SK-N-SH (cell line): ENCODE measurements at regions not wholly inside any gene's neighbourhood (a gene's known extent, or its start where the extent isn't known, plus 50 kb on each side); places are given as distances from the start of the nearest gene placed in this dataset.
"Not testable (repeated sequence)": the region's sequence is repeated elsewhere in the genome, so short reads cannot be mapped to it uniquely, and the experiment has no call there.

ENCODE experiments used
- CTCF ChIA-PET: fragments of 300-600, 350-600 bp; formaldehyde crosslinking; extraction: SDS; loops from one replicate; lab custom pipeline; 2021; lab: Yijun Ruan, JAX
- POLR2A ChIA-PET: fragments of 350-600 bp; sonication (Branson Sonifier 250); formaldehyde crosslinking; extraction: SDS; loops from one replicate; lab custom pipeline; 2020; ENCODE audit warnings: antibody characterized with exemption, inconsistent platforms; lab: Yijun Ruan, JAX
- DNase-seq: peaks from one replicate; pipeline ENCODE4 v3.0.0; 2012
- H2AFZ ChIP-seq: fragments of 200-600 bp; sonication (generic); 2 replicates; pipeline ENCODE4 v1.8.1; 2016; ENCODE audit warnings: antibody characterized with exemption, mild to moderate bottlenecking, low read depth
- H3F3A ChIP-seq: fragments of 200-600 bp; sonication (generic); replicated peaks from 2 replicates; pipeline ENCODE3; 2016; ENCODE audit warnings: antibody characterized with exemption, mild to moderate bottlenecking; ENCODE audit not compliant: insufficient read depth
- H3K27ac ChIP-seq, 2 experiments: fragments of 200-500 bp in 1 of 2; fragments of 200-600 bp in 1 of 2; sonication (Bioruptor generic) in 1 of 2; sonication (generic), shearing (Covaris generic) in 1 of 2; 2 replicates each; pipeline versions ENCODE4 v1.5.1 to v1.6.1; 2014 to 2016; ENCODE audit warnings: low read depth in 2 of 2, inconsistent platforms in 1 of 2, low read length in 1 of 2, mild to moderate bottlenecking in 1 of 2, mixed read lengths in 1 of 2
- H3K27me3 ChIP-seq: fragments of 200-600 bp; sonication (generic), shearing (Covaris generic); 2 replicates; pipeline ENCODE4 v1.6.1; 2016; ENCODE audit warnings: mixed run types; ENCODE audit not compliant: insufficient read depth
- H3K36me3 ChIP-seq, 2 experiments: fragments of 200-500 bp in 1 of 2; fragments of 200-600 bp in 1 of 2; sonication (Bioruptor generic) in 1 of 2; sonication (generic) in 1 of 2; replicated peaks in 1 of 2; 2 replicates each; pipeline versions ENCODE3 to v1.5.1; 2014 to 2016; ENCODE audit warnings: low read length in 1 of 2, mild to moderate bottlenecking in 1 of 2; ENCODE audit not compliant: insufficient read depth in 2 of 2, control insufficient read depth in 1 of 2
- H3K4me1 ChIP-seq, 2 experiments: fragments of 200-500 bp in 1 of 2; fragments of 200-600 bp in 1 of 2; sonication (Bioruptor generic) in 1 of 2; sonication (generic), shearing (Covaris generic) in 1 of 2; 2 replicates each; pipeline versions ENCODE4 v1.5.1 to v1.6.1; 2014 to 2016; ENCODE audit warnings: low read depth in 1 of 2, low read length in 1 of 2, mixed run types in 1 of 2; ENCODE audit not compliant: insufficient read depth in 2 of 2, control insufficient read depth in 1 of 2
- H3K4me2 ChIP-seq: fragments of 200-600 bp; sonication (generic), shearing (Covaris generic); 2 replicates; pipeline ENCODE4 v1.6.1; 2017; ENCODE audit warnings: mixed run types
- H3K4me3 ChIP-seq, 2 experiments: fragments of 200-500 bp in 1 of 2; fragments of 200-600 bp in 1 of 2; sonication (Bioruptor generic) in 1 of 2; sonication (generic), shearing (Covaris generic) in 1 of 2; 2 replicates each; pipeline versions ENCODE4 v1.5.1 to v1.8.1; 2014 to 2016; ENCODE audit warnings: low read depth in 2 of 2, inconsistent platforms in 1 of 2, low read length in 1 of 2, mild to moderate bottlenecking in 1 of 2, mixed read lengths in 1 of 2, moderate library complexity in 1 of 2
- H3K79me2 ChIP-seq: fragments of 200-600 bp; sonication (generic); 2 replicates; pipeline ENCODE4 v1.8.1; 2017; ENCODE audit warnings: mild to moderate bottlenecking; ENCODE audit not compliant: insufficient read depth
- H3K9ac ChIP-seq: fragments of 200-600 bp; sonication (generic); 2 replicates; pipeline ENCODE4 v1.6.1; 2017; ENCODE audit warnings: mixed run types
- H3K9me2 ChIP-seq: fragments of 200-600 bp; sonication (generic); 2 replicates; pipeline ENCODE4 v1.6.1; 2017; ENCODE audit warnings: mixed run types
- H3K9me3 ChIP-seq: fragments of 200-600 bp; sonication (generic); 2 replicates; pipeline ENCODE4 v1.6.1; 2017; ENCODE audit warnings: mixed run types, mild to moderate bottlenecking, moderate library complexity
- H4K20me1 ChIP-seq: fragments of 200-600 bp; sonication (generic); 2 replicates; pipeline ENCODE4 v1.6.1; 2017; ENCODE audit warnings: mild to moderate bottlenecking, mixed run types; ENCODE audit not compliant: insufficient read depth
- ELF1 ChIP-seq: IDR thresholded peaks from 2 replicates; pipeline ENCODE4 v1.4.0; 2012
- EP300 ChIP-seq, 2 experiments: IDR thresholded peaks; 2 replicates each; pipeline versions ENCODE4 v1.4.0 to v1.6.1; 2012; ENCODE audit warnings: borderline replicate concordance in 1 of 2, low read depth in 1 of 2, low read length in 1 of 2
- EZH2phosphoT487 ChIP-seq: fragments of 200-600 bp; sonication (generic); IDR thresholded peaks from 2 replicates; pipeline ENCODE4 v1.6.1; 2017; ENCODE audit warnings: low read depth, mixed run types, mild to moderate bottlenecking, antibody characterized with exemption, moderate library complexity, borderline replicate concordance
- FOXJ3 ChIP-seq: sonication (generic); formaldehyde crosslinking; IDR thresholded peaks from 2 replicates; pipeline ENCODE4 v1.5.1; 2020; ENCODE audit warnings: mild to moderate bottlenecking, missing genetic modification reagents
- GABPA ChIP-seq: IDR thresholded peaks from 2 replicates; pipeline ENCODE4 v1.4.0; 2012; ENCODE audit warnings: low read depth, mild to moderate bottlenecking
- MXI1 ChIP-seq: IDR thresholded peaks from 2 replicates; pipeline ENCODE4 v1.6.1; 2012; ENCODE audit warnings: mild to moderate bottlenecking, low read depth, low read length, improper control_type of control experiment
- RAD21 ChIP-seq: IDR thresholded peaks from 2 replicates; pipeline ENCODE4 v1.6.1; 2012; ENCODE audit warnings: mild to moderate bottlenecking, low read length
- SMC3 ChIP-seq: IDR thresholded peaks from 2 replicates; pipeline ENCODE4 v1.6.1; 2012; ENCODE audit warnings: low read depth, low read length, improper control_type of control experiment
- TAF1 ChIP-seq: IDR thresholded peaks from 2 replicates; pipeline ENCODE4 v1.6.1; 2012; ENCODE audit warnings: low read depth, mild to moderate bottlenecking, low read length, moderate library complexity, borderline replicate concordance
- TCF12 ChIP-seq: IDR thresholded peaks from 2 replicates; pipeline ENCODE4 v1.4.0; 2012
- TEAD4 ChIP-seq: IDR thresholded peaks from 2 replicates; pipeline ENCODE4 v1.4.0; 2012; ENCODE audit warnings: mild to moderate bottlenecking, borderline replicate concordance; ENCODE audit not compliant: insufficient read depth
- YY1 ChIP-seq: IDR thresholded peaks from 2 replicates; pipeline ENCODE4 v1.4.0; 2012; ENCODE audit warnings: low read depth, mild to moderate bottlenecking
- WGBS: methylation state at CpG from one replicate; pipeline ENCODE4 v1.1.6; 2017; ENCODE audit warnings: low lambda C conversion rate; 5-methylcytosine and 5-hydroxymethylcytosine counted together
- TF ChIP-seq, protein P1 (sequence below): IDR thresholded peaks from 2 replicates; pipeline ENCODE4 v1.4.0; 2012; ENCODE audit warnings: low read depth, borderline replicate concordance
- TF ChIP-seq, protein P2 (sequence below): IDR thresholded peaks from 2 replicates; pipeline ENCODE4 v1.6.1; 2012; ENCODE audit warnings: mild to moderate bottlenecking, low read depth, low read length, moderate library complexity
- TF ChIP-seq, protein P3 (sequence below): IDR thresholded peaks from 2 replicates; pipeline ENCODE4 v1.4.0; 2012; ENCODE audit warnings: low read depth
- TF ChIP-seq, protein P4 (sequence below): fragments of 150-350 bp; IDR thresholded peaks from 2 replicates; pipeline ENCODE4 v1.6.1; 2017; ENCODE audit warnings: antibody characterized with exemption, low read length, low read depth, borderline replicate concordance

DNA sequence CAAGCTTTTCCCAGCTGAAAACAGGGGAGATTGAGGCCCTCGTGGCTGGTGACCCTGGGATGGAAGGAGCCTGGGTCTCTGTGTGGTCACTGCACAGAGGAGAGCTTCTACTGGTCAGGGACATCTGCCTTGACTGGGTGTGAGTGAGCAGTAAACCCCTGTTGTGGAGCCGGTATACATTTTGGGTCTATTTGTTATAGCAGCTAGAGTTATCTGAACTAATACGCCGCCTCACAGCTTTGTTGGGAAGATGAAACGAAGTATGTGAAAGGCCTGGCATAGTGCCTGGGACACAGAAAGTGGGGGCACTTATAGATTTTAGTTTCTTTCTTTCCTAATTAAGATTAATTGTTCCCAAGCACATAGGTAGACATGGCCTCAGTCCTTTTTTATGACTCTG is 72.2 kb upstream of the HPCAL1 start:
- CTCF ChIA-PET = interaction anchor here (1.0 to 3.9 kb wide), 3 partner anchors 68 to 204 kb away, joined by 3 to 13 read pairs (median 4); no protein-coding TSS in a partner anchor
- no peaks in the 10 kb centered on the region for H3K79me2 ChIP-seq
- no peak overlapping the region for H3K4me2 ChIP-seq
- no peak overlapping the region for H2AFZ ChIP-seq
- no peaks in the 10 kb centered on the region; a peak in 1 of 4 replicates for H3K4me1 ChIP-seq
- no peak overlapping the region for H3K27ac ChIP-seq
- no peak overlapping the region for H3K4me3 ChIP-seq
- TF ChIP-seq TAF1 (no peak), RAD21 (no peak), ELF1 (no peak), TEAD4 (no peak), EZH2phosphoT487 (no peak), FOXJ3 (CRISPR knock-in tag) (no peak), GABPA (no peak), MXI1 (no peak), YY1 (no peak), EP300 (IDR thresholded peaks at IDR 0.05; ENCODE audit: borderline replicate concordance in 1 of 2, low read depth in 1 of 2, low read length in 1 of 2) (no peak), SMC3 (no peak), TCF12 (no peak)
- TF ChIP-seq, protein P1, sequence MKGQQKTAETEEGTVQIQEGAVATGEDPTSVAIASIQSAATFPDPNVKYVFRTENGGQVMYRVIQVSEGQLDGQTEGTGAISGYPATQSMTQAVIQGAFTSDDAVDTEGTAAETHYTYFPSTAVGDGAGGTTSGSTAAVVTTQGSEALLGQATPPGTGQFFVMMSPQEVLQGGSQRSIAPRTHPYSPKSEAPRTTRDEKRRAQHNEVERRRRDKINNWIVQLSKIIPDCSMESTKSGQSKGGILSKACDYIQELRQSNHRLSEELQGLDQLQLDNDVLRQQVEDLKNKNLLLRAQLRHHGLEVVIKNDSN = no peak
- TF ChIP-seq, protein P2, sequence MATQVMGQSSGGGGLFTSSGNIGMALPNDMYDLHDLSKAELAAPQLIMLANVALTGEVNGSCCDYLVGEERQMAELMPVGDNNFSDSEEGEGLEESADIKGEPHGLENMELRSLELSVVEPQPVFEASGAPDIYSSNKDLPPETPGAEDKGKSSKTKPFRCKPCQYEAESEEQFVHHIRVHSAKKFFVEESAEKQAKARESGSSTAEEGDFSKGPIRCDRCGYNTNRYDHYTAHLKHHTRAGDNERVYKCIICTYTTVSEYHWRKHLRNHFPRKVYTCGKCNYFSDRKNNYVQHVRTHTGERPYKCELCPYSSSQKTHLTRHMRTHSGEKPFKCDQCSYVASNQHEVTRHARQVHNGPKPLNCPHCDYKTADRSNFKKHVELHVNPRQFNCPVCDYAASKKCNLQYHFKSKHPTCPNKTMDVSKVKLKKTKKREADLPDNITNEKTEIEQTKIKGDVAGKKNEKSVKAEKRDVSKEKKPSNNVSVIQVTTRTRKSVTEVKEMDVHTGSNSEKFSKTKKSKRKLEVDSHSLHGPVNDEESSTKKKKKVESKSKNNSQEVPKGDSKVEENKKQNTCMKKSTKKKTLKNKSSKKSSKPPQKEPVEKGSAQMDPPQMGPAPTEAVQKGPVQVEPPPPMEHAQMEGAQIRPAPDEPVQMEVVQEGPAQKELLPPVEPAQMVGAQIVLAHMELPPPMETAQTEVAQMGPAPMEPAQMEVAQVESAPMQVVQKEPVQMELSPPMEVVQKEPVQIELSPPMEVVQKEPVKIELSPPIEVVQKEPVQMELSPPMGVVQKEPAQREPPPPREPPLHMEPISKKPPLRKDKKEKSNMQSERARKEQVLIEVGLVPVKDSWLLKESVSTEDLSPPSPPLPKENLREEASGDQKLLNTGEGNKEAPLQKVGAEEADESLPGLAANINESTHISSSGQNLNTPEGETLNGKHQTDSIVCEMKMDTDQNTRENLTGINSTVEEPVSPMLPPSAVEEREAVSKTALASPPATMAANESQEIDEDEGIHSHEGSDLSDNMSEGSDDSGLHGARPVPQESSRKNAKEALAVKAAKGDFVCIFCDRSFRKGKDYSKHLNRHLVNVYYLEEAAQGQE = no peak
- TF ChIP-seq, protein P3, sequence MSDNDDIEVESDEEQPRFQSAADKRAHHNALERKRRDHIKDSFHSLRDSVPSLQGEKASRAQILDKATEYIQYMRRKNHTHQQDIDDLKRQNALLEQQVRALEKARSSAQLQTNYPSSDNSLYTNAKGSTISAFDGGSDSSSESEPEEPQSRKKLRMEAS = no peak
- TF ChIP-seq, protein P4, sequence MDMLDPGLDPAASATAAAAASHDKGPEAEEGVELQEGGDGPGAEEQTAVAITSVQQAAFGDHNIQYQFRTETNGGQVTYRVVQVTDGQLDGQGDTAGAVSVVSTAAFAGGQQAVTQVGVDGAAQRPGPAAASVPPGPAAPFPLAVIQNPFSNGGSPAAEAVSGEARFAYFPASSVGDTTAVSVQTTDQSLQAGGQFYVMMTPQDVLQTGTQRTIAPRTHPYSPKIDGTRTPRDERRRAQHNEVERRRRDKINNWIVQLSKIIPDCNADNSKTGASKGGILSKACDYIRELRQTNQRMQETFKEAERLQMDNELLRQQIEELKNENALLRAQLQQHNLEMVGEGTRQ = no peak
- H3K36me3 ChIP-seq = no peaks in the 10 kb centered on the region
- POLR2A ChIA-PET = no interaction called here
- DNase-seq = no peak
- no peaks in the 10 kb centered on the region for H3K9me3 ChIP-seq
- H3K9ac ChIP-seq = no peak overlapping the region
- no peaks in the 10 kb centered on the region for H3F3A ChIP-seq
- WGBS = 86% methylated on average over 4 of the region's 5 CpGs
- H4K20me1 ChIP-seq = no peaks in the 10 kb centered on the region
- H3K27me3 ChIP-seq = no peaks in the 10 kb centered on the region
- H3K9me2 ChIP-seq = no peaks in the 10 kb centered on the region

DNA sequence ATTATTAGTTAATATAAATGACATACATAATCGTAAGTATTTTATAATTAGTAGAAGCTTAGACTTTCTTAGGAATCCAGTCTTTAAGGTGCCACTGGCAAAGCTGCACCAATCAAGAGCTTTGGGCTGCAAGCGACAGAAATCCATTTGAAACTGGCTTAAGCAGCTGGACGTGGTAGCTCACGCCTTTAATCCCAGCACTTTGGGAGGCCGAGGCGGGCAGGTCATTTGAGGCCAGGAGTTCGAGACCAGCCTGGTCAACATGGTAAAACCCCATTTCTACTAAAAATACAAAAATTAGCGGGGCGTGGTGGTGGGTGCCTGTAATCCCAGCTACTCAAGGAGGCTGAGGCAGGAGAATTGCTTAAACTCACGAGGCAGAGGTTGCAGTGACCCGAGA is 71.8 kb upstream of the HPCAL1 start:
- not testable (repeated sequence) for H3K9ac ChIP-seq, H3F3A ChIP-seq
- WGBS = 79% methylated on average over 11 of the region's 11 CpGs

More for the DNA sequence above, 71.8 kb upstream of the HPCAL1 start:
- H3K36me3 ChIP-seq, H3K9me3 ChIP-seq, H4K20me1 ChIP-seq, DNase-seq, H3K9me2 ChIP-seq, H3K4me2 ChIP-seq, H3K4me1 ChIP-seq, H3K27me3 ChIP-seq, H2AFZ ChIP-seq, POLR2A ChIA-PET, H3K27ac ChIP-seq, H3K4me3 ChIP-seq, H3K79me2 ChIP-seq: not testable (repeated sequence)
- CTCF ChIA-PET = interaction anchor here (3.9 kb wide), 1 partner anchor 178 kb away, joined by 13 read pairs; no protein-coding TSS in a partner anchor
